Mesenchymal stem cell (in vitro differentiated cells and primary cell): ENCODE measurements at regions not wholly inside any gene's neighbourhood (a gene's known extent, or its start where the extent isn't known, plus 50 kb on each side); places are given as distances from the start of the nearest gene placed in this dataset.

Source experiments
- DNase-seq: peaks from one replicate; pipeline ENCODE4 v3.0.0-alpha.2; 2013
- H2AFZ ChIP-seq: one replicate; pipeline ENCODE4 v1.6.1; 2013; ENCODE audit warnings: low read depth, mild to moderate bottlenecking, control low read depth, inconsistent platforms, low read length, moderate library complexity
- H2AK5ac ChIP-seq: 2 replicates; pipeline ENCODE4 v1.6.1; 2013; ENCODE audit warnings: low read length, moderate library complexity, mild to moderate bottlenecking, inconsistent platforms; ENCODE audit not compliant: severe bottlenecking
- H2BK120ac ChIP-seq: one replicate; pipeline ENCODE4 v1.6.1; 2013; ENCODE audit warnings: low read depth, mild to moderate bottlenecking, inconsistent platforms, low read length, moderate library complexity
- H2BK12ac ChIP-seq, 2 experiments: one replicate each; pipeline ENCODE4 v1.6.1; 2013; ENCODE audit warnings: inconsistent platforms in 2 of 2, low read length in 2 of 2, mild to moderate bottlenecking in 2 of 2, moderate library complexity in 2 of 2, control low read depth in 1 of 2
- H2BK15ac ChIP-seq: one replicate; pipeline ENCODE4 v1.6.1; 2013; ENCODE audit warnings: mild to moderate bottlenecking, low read depth, inconsistent platforms; ENCODE audit not compliant: poor library complexity, severe bottlenecking
- H2BK5ac ChIP-seq: 2 replicates; pipeline ENCODE4 v1.6.1; 2013; ENCODE audit warnings: low read depth, mild to moderate bottlenecking, low read length, control low read depth, inconsistent platforms; ENCODE audit not compliant: poor library complexity, severe bottlenecking
- H3K14ac ChIP-seq, 2 experiments: one replicate each; pipeline ENCODE4 v1.6.1; 2013; ENCODE audit warnings: inconsistent platforms in 2 of 2, low read length in 2 of 2, control low read depth in 1 of 2, mild to moderate bottlenecking in 1 of 2, moderate library complexity in 1 of 2
- H3K18ac ChIP-seq, 2 experiments: one replicate each; pipeline ENCODE4 v1.6.1; 2013; ENCODE audit warnings: inconsistent platforms in 2 of 2, low read length in 2 of 2, control low read depth in 1 of 2, low read depth in 1 of 2, mild to moderate bottlenecking in 1 of 2
- H3K23ac ChIP-seq, 2 experiments: one replicate each; pipeline ENCODE4 v1.6.1; 2013; ENCODE audit warnings: inconsistent platforms in 2 of 2, low read length in 2 of 2, mild to moderate bottlenecking in 2 of 2, moderate library complexity in 2 of 2, control low read depth in 1 of 2
- H3K27ac ChIP-seq: 2 replicates; pipeline ENCODE4 v1.5.1; 2013; ENCODE audit warnings: mild to moderate bottlenecking, moderate library complexity, low read length, control low read depth, inconsistent platforms; ENCODE audit not compliant: poor library complexity, severe bottlenecking
- H3K27me3 ChIP-seq, 2 experiments: 2 replicates each; pipeline versions ENCODE4 v1.6.1 to v1.7.0; 2013; ENCODE audit warnings: low read length in 2 of 2, mild to moderate bottlenecking in 2 of 2, moderate library complexity in 2 of 2, control low read depth in 1 of 2, inconsistent platforms in 1 of 2; ENCODE audit not compliant: control insufficient read depth in 1 of 2, insufficient read depth in 1 of 2
- H3K36me3 ChIP-seq, 2 experiments: 2 replicates each; pipeline versions ENCODE4 v1.6.1 to v1.7.0; 2013; ENCODE audit warnings: low read length in 2 of 2, control low read depth in 1 of 2, inconsistent platforms in 1 of 2, low read depth in 1 of 2, mild to moderate bottlenecking in 1 of 2; ENCODE audit not compliant: insufficient read depth in 2 of 2, control insufficient read depth in 1 of 2
- H3K4ac ChIP-seq, 2 experiments: one replicate each; pipeline ENCODE4 v1.6.1; 2013; ENCODE audit warnings: inconsistent platforms in 2 of 2, low read length in 2 of 2, mild to moderate bottlenecking in 2 of 2, moderate library complexity in 2 of 2, control low read depth in 1 of 2, low read depth in 1 of 2
- H3K4me1 ChIP-seq: 2 replicates; pipeline ENCODE4 v1.6.1; 2013; ENCODE audit warnings: low read depth, low read length, control low read depth; ENCODE audit not compliant: control insufficient read depth, insufficient read depth
- H3K4me2 ChIP-seq: 2 replicates; pipeline ENCODE4 v1.6.1; 2013; ENCODE audit warnings: low read length, mild to moderate bottlenecking, inconsistent platforms; ENCODE audit not compliant: poor library complexity, severe bottlenecking
- H3K4me3 ChIP-seq, 2 experiments: 2 replicates each; pipeline versions ENCODE4 v1.5.1 to v1.7.0; 2013; ENCODE audit warnings: low read length in 2 of 2, mild to moderate bottlenecking in 2 of 2, control low read depth in 1 of 2, low read depth in 1 of 2; ENCODE audit not compliant: insufficient read depth in 1 of 2
- H3K79me1 ChIP-seq: replicated peaks from 2 replicates; pipeline ENCODE4 v1.6.1; 2013; ENCODE audit warnings: mild to moderate bottlenecking, control low read depth, low read length, inconsistent platforms; ENCODE audit not compliant: poor library complexity, severe bottlenecking
- H3K9ac ChIP-seq: 2 replicates; pipeline ENCODE4 v1.7.0; 2013; ENCODE audit warnings: mild to moderate bottlenecking, low read length, moderate library complexity
- H3K9me3 ChIP-seq: 2 replicates; pipeline ENCODE4 v1.7.0; 2013; ENCODE audit warnings: mild to moderate bottlenecking, low read length; ENCODE audit not compliant: control insufficient read depth
- H4K8ac ChIP-seq: one replicate; pipeline ENCODE4 v1.6.1; 2013; ENCODE audit warnings: inconsistent platforms, mild to moderate bottlenecking, low read length, moderate library complexity
- H4K91ac ChIP-seq: one replicate; pipeline ENCODE4 v1.6.1; 2013; ENCODE audit warnings: mild to moderate bottlenecking, low read length, inconsistent platforms
- WGBS: methylation state at CpG from one replicate; pipeline ENCODE4 v1.1.7; 2013; ENCODE audit warnings: mixed read lengths; 5-methylcytosine and 5-hydroxymethylcytosine counted together

- no peak overlapping the region for H4K91ac ChIP-seq
- H3K36me3 ChIP-seq = no peaks in the 10 kb centered on the region
- no peak overlapping the region for H2AFZ ChIP-seq
- H4K8ac ChIP-seq = no peak overlapping the region
- H3K4me3 ChIP-seq = no peak overlapping the region
- H3K27ac ChIP-seq = no peak overlapping the region
- H2BK15ac ChIP-seq = no peak overlapping the region
- no peaks in the 10 kb centered on the region for H3K4me1 ChIP-seq
- H3K4me2 ChIP-seq = no peak overlapping the region
- H3K9ac ChIP-seq = no peak overlapping the region
- H3K14ac ChIP-seq = no peak overlapping the region
- H2BK12ac ChIP-seq = no peak overlapping the region
- H2BK120ac ChIP-seq = no peak overlapping the region
- H3K4ac ChIP-seq = no peak overlapping the region
- no peak overlapping the region for H2BK5ac ChIP-seq
- no peak overlapping the region for H3K23ac ChIP-seq
- H2AK5ac ChIP-seq = no peak overlapping the region
- no peak overlapping the region for H3K18ac ChIP-seq
- peaks cover 0 to 66% of the 10 kb centered on the region in 2 experiments for H3K27me3 ChIP-seq
- no peaks in the 10 kb centered on the region for H3K9me3 ChIP-seq
- no peaks in the 10 kb centered on the region for H3K79me1 ChIP-seq
- no peak for DNase-seq
- 78% methylated on average over 9 of the region's 9 CpGs for WGBS
Measured at GRCh38 chr5:4942831-4943178, 197.3 kb upstream of the ADAMTS16 start.

GRCh38 chr5:4945296-4945695 lies 194.8 kb upstream of the ADAMTS16 start:
- no peaks in the 10 kb centered on the region for H3K4me1 ChIP-seq

GRCh38 chr5:4947106-4947505 lies 193.0 kb upstream of the ADAMTS16 start:
- H3K36me3 ChIP-seq = no peaks in the 10 kb centered on the region
- H3K18ac ChIP-seq = no peak overlapping the region
- H3K4ac ChIP-seq = no peak overlapping the region
- H4K91ac ChIP-seq = no peak overlapping the region
- no peak overlapping the region for H3K4me3 ChIP-seq
- no peak overlapping the region for H2AFZ ChIP-seq
- DNase-seq = no peak
- H3K4me2 ChIP-seq = no peak overlapping the region
- no peak overlapping the region for H2BK120ac ChIP-seq
- no CpG with 5 or more reads among the region's 1 CpG for WGBS
- no peak overlapping the region for H3K14ac ChIP-seq
- H3K23ac ChIP-seq = no peak overlapping the region
- no peak overlapping the region for H3K9ac ChIP-seq
- H4K8ac ChIP-seq = no peak overlapping the region
- H2AK5ac ChIP-seq = no peak overlapping the region
- no peak overlapping the region for H3K27ac ChIP-seq
- no peak overlapping the region for H2BK12ac ChIP-seq
- no peaks in the 10 kb centered on the region for H3K4me1 ChIP-seq
- H2BK15ac ChIP-seq = no peak overlapping the region
- no peaks in the 10 kb centered on the region for H3K79me1 ChIP-seq
- H2BK5ac ChIP-seq = no peak overlapping the region
- no peaks in the 10 kb centered on the region for H3K9me3 ChIP-seq
- H3K27me3 ChIP-seq = peaks cover 0 to 63% of the 10 kb centered on the region in 2 experiments

More at GRCh38 chr5:4945296-4945695, 194.8 kb upstream of the ADAMTS16 start:
- WGBS = 70% methylated on average over 6 of the region's 7 CpGs
- Histone ChIP-seq H2AK5ac (no peak overlapping the region), H3K4ac (no peak overlapping the region), H3K9ac (no peak overlapping the region), H3K27me3 (peaks cover 0 to 58% of the 10 kb centered on the region in 2 experiments), H4K91ac (no peak overlapping the region), H3K79me1 (no peaks in the 10 kb centered on the region), H3K36me3 (no peaks in the 10 kb centered on the region), H2AFZ (no peak overlapping the region), H2BK12ac (no peak overlapping the region), H3K27ac (no peak overlapping the region), H3K4me2 (no peak overlapping the region), H3K4me3 (no peak overlapping the region), H3K14ac (no peak overlapping the region), H3K9me3 (no peaks in the 10 kb centered on the region), H3K18ac (no peak overlapping the region), H2BK120ac (no peak overlapping the region), H2BK5ac (no peak overlapping the region), H4K8ac (no peak overlapping the region), H3K23ac (no peak overlapping the region), H2BK15ac (no peak overlapping the region)
- DNase-seq = no peak

- no peaks in the 10 kb centered on the region for H3K4me1 ChIP-seq
- no peak overlapping the region for H3K14ac ChIP-seq
Measured at GRCh38 chr5:4947893-4948536, 192.1 kb upstream of the ADAMTS16 start.

More at GRCh38 chr5:4947893-4948536, 192.1 kb upstream of the ADAMTS16 start:
- no peak overlapping the region for H2BK12ac ChIP-seq
- H3K4me3 ChIP-seq = no peak overlapping the region
- no peak overlapping the region for H3K9ac ChIP-seq
- no peak overlapping the region for H4K8ac ChIP-seq
- DNase-seq = no peak
- H3K4ac ChIP-seq = no peak overlapping the region
- no peak overlapping the region for H2BK5ac ChIP-seq
- 67% methylated on average over 9 of the region's 9 CpGs for WGBS
- H4K91ac ChIP-seq = no peak overlapping the region
- H3K79me1 ChIP-seq = no peaks in the 10 kb centered on the region
- no peak overlapping the region for H3K27ac ChIP-seq
- no peaks in the 10 kb centered on the region for H3K36me3 ChIP-seq
- H3K4me2 ChIP-seq = no peak overlapping the region
- no peak overlapping the region for H2BK15ac ChIP-seq
- H3K18ac ChIP-seq = no peak overlapping the region
- H3K9me3 ChIP-seq = no peaks in the 10 kb centered on the region
- H2AFZ ChIP-seq = no peak overlapping the region
- H2AK5ac ChIP-seq = no peak overlapping the region
- peaks cover 0 to 58% of the 10 kb centered on the region in 2 experiments for H3K27me3 ChIP-seq
- H3K23ac ChIP-seq = no peak overlapping the region
- H2BK120ac ChIP-seq = no peak overlapping the region
